Stomach (tissue), 4 donors: ENCODE measurements at regions not wholly inside any gene's neighbourhood (a gene's known extent, or its start where the extent isn't known, plus 50 kb on each side); places are given as distances from the start of the nearest gene placed in this dataset.

ENCODE experiments used
- CTCF ChIP-seq, 7 experiments: fragments of 450-650 bp in 4 of 7; fragments of 200-600 bp in 3 of 7; sonication (generic) in 3 of 7; IDR thresholded peaks; one replicate each; pipeline ENCODE4 v1.5.1; 2016 to 2019; ENCODE audit warnings: antibody characterized with exemption in 7 of 7, control low read depth in 2 of 7, mild to moderate bottlenecking in 1 of 7
- POLR2A ChIP-seq, 4 donors: fragments of 450-650 bp; IDR thresholded peaks; one replicate each; pipeline ENCODE4 v1.6.1; 2016; ENCODE audit warnings: antibody characterized with exemption in 4 of 4, control low read depth in 2 of 4, mild to moderate bottlenecking in 1 of 4, moderate library complexity in 1 of 4

- TF ChIP-seq POLR2A (IDR thresholded peaks at IDR 0.05) (no peak), CTCF (IDR thresholded peaks at IDR 0.05) (no peak)
Observed at GRCh38 chr12:88925454-88925853, 345.2 kb upstream of the KITLG start.
